Left ventricle myocardium inferior (tissue), 1 donor: ENCODE measurements at regions not wholly inside any gene's neighbourhood (a gene's known extent, or its start where the extent isn't known, plus 50 kb on each side); places are given as distances from the start of the nearest gene placed in this dataset.

Experiments used
- DNase-seq: peaks from one replicate; pipeline ENCODE4 v3.0.0-alpha.2; 2020
- H3K27ac ChIP-seq: fragments of 200-600 bp; replicated peaks from 2 replicates; pipeline ENCODE4 v1.8.0; 2021
- H3K27me3 ChIP-seq: fragments of 200-600 bp; 2 replicates; pipeline ENCODE4 v1.8.0; 2021; ENCODE audit warnings: low read depth
- H3K36me3 ChIP-seq: fragments of 200-600 bp; 2 replicates; pipeline ENCODE4 v1.8.0; 2021
- H3K4me1 ChIP-seq: fragments of 200-600 bp; 2 replicates; pipeline ENCODE4 v1.8.0; 2021
- H3K4me3 ChIP-seq: fragments of 200-600 bp; 2 replicates; pipeline ENCODE4 v1.8.0; 2021; ENCODE audit warnings: mild to moderate bottlenecking, moderate library complexity
- H3K9me3 ChIP-seq: fragments of 200-600 bp; replicated peaks from 2 replicates; pipeline ENCODE4 v1.8.0; 2021
- CTCF ChIP-seq: fragments of 200-600 bp; IDR thresholded peaks from 2 replicates; pipeline ENCODE4 v1.8.0; 2021; ENCODE audit warnings: antibody characterized with exemption, mild to moderate bottlenecking, borderline replicate concordance
- intact Hi-C: fragments of 100-400 bp; cut with micrococcal nuclease; formaldehyde crosslinking; loops from one replicate; pipeline ENCODE4 v1.11.0; 2022
- donor health status: DM: no; HTN: yes; CAD: no; lungs with severe emphysema.

- no peaks in the 10 kb centered on the region for H3K4me1 ChIP-seq
- intact Hi-C loops = no loop called here
- TF ChIP-seq CTCF = no peak
- H3K27ac ChIP-seq = no peak overlapping the region
- no peak for DNase-seq
- peaks cover 7% of the 10 kb centered on the region for H3K27me3 ChIP-seq
- H3K36me3 ChIP-seq = no peaks in the 10 kb centered on the region
- H3K4me3 ChIP-seq = no peak overlapping the region
- peaks cover 17% of the 10 kb centered on the region for H3K9me3 ChIP-seq
Measured at GRCh38 chr2:136183097-136183496, 65.1 kb upstream of the CXCR4 start.

GRCh38 chr2:136182315-136182714 is 64.4 kb upstream of the CXCR4 start:
- Histone ChIP-seq H3K27me3 (peaks cover 7% of the 10 kb centered on the region), H3K36me3 (no peaks in the 10 kb centered on the region), H3K9me3 (peaks cover 17% of the 10 kb centered on the region), H3K27ac (no peak overlapping the region), H3K4me3 (no peak overlapping the region), H3K4me1 (no peaks in the 10 kb centered on the region)
- DNase-seq = no peak
- intact Hi-C loops = no loop called here
- TF ChIP-seq CTCF = no peak

GRCh38 chr2:136179602-136179975 is 61.6 kb upstream of the CXCR4 start:
- H3K4me1 ChIP-seq = no peaks in the 10 kb centered on the region
- no peak overlapping the region for H3K27ac ChIP-seq
- H3K36me3 ChIP-seq = no peaks in the 10 kb centered on the region
- intact Hi-C loops = no loop called here
- H3K4me3 ChIP-seq = no peak overlapping the region
- DNase-seq = no peak
- H3K27me3 ChIP-seq = no peaks in the 10 kb centered on the region
- H3K9me3 ChIP-seq = peaks cover 13% of the 10 kb centered on the region
- TF ChIP-seq CTCF = no peak

- H3K9me3 ChIP-seq = peaks cover 13% of the 10 kb centered on the region
- H3K27me3 ChIP-seq = no peaks in the 10 kb centered on the region
- no peaks in the 10 kb centered on the region for H3K4me1 ChIP-seq
- no peak for DNase-seq
- intact Hi-C loops = no loop called here
- TF ChIP-seq CTCF = no peak
- no peaks in the 10 kb centered on the region for H3K36me3 ChIP-seq
- no peak overlapping the region for H3K4me3 ChIP-seq
- no peak overlapping the region for H3K27ac ChIP-seq
Measured at GRCh38 chr2:136178941-136179601, 61.1 kb upstream of the CXCR4 start.

- intact Hi-C loops = no loop called here
- Histone ChIP-seq H3K9me3 (peaks cover 5% of the 10 kb centered on the region), H3K4me3 (no peak overlapping the region), H3K4me1 (no peaks in the 10 kb centered on the region), H3K36me3 (no peaks in the 10 kb centered on the region), H3K27me3 (no peaks in the 10 kb centered on the region), H3K27ac (no peak overlapping the region)
- DNase-seq = no peak
- no peak for TF ChIP-seq CTCF
Measured at GRCh38 chr2:136175868-136176267, 57.9 kb upstream of the CXCR4 start.
